Neutrophil (primary cell): ENCODE measurements at regions not wholly inside any gene's neighbourhood (a gene's known extent, or its start where the extent isn't known, plus 50 kb on each side); places are given as distances from the start of the nearest gene placed in this dataset.

Experiments used
- H3K27ac ChIP-seq: fragments of 200-600 bp; sonication (generic); 2 replicates; pipeline ENCODE4 v1.5.1; 2016; ENCODE audit warnings: mild to moderate bottlenecking, moderate library complexity
- H3K27me3 ChIP-seq: fragments of 200-600 bp; sonication (generic); 2 replicates; pipeline ENCODE4 v1.6.0; 2016; ENCODE audit warnings: mild to moderate bottlenecking
- H3K36me3 ChIP-seq: fragments of 200-600 bp; sonication (generic); 2 replicates; pipeline ENCODE4 v1.5.1; 2017
- H3K4me1 ChIP-seq, 2 experiments: fragments of 200-600 bp in 1 of 2; sonication (generic) in 1 of 2; 1 replicate in 1 of 2; 2 replicates in 1 of 2; pipeline versions ENCODE4 v1.5.1 to v1.6.1; 2013 to 2016; ENCODE audit warnings: low read depth in 1 of 2, low read length in 1 of 2, mild to moderate bottlenecking in 1 of 2, moderate library complexity in 1 of 2; ENCODE audit not compliant: control insufficient read depth in 1 of 2, insufficient read depth in 1 of 2
- H3K4me3 ChIP-seq, 2 experiments: fragments of 200-600 bp in 1 of 2; sonication (generic) in 1 of 2; 1 replicate in 1 of 2; 2 replicates in 1 of 2; pipeline ENCODE4 v1.5.1; 2013 to 2016; ENCODE audit warnings: low read depth in 1 of 2, low read length in 1 of 2, mild to moderate bottlenecking in 1 of 2, moderate library complexity in 1 of 2
- H3K9me3 ChIP-seq: fragments of 200-600 bp; sonication (generic); 2 replicates; pipeline ENCODE4 v1.5.1; 2016
- CTCF ChIP-seq: fragments of 200-600 bp; sonication (generic); IDR thresholded peaks from 2 replicates; pipeline ENCODE4 v1.5.1; 2016; ENCODE audit warnings: antibody characterized with exemption

- Histone ChIP-seq H3K9me3 (no peaks in the 10 kb centered on the region), H3K27ac (no peak overlapping the region), H3K36me3 (no peaks in the 10 kb centered on the region), H3K4me1 (no peaks in the 10 kb centered on the region), H3K4me3 (no peak overlapping the region), H3K27me3 (no peaks in the 10 kb centered on the region)
- no peak for TF ChIP-seq CTCF
Observed at GRCh38 chr21:16363518-16363917, 633.7 kb downstream of the USP25 start.

GRCh38 chr21:16366207-16366606 is 636.4 kb downstream of the USP25 start:
- H3K27me3 ChIP-seq: no peaks in the 10 kb centered on the region
- TF ChIP-seq CTCF: no peak

DNA sequence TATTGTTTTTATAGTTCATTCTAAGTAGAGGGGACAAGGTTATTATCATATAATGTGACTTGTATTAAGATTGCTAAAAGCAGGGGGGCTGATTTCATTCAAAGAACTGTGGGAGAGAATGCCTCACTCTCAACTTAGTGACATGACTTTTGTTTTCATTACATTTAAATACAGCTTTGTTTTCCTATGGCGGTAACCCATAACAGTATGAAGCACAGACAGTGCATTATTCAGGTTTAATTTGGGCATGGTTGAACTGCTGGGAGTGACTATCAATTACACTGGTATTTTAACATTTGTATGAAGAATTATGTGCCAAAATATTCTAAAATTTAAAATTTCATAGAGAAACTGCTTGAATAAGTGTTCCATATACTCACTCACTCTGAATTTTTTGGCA is 637.3 kb downstream of the USP25 start:
- no peaks in the 10 kb centered on the region for H3K27me3 ChIP-seq
- no peak for TF ChIP-seq CTCF
- H3K9me3 ChIP-seq: no peaks in the 10 kb centered on the region

More at GRCh38 chr21:16366207-16366606, 636.4 kb downstream of the USP25 start:
- Histone ChIP-seq H3K36me3 (no peaks in the 10 kb centered on the region), H3K9me3 (no peaks in the 10 kb centered on the region), H3K4me1 (no peaks in the 10 kb centered on the region), H3K4me3 (no peak overlapping the region), H3K27ac (no peak overlapping the region)

GRCh38 chr21:16370186-16370585 is 640.4 kb downstream of the USP25 start:
- TF ChIP-seq CTCF: no peak

More for the DNA sequence above, 637.3 kb downstream of the USP25 start:
- Histone ChIP-seq H3K36me3 (no peaks in the 10 kb centered on the region), H3K4me1 (no peaks in the 10 kb centered on the region), H3K27ac (no peak overlapping the region), H3K4me3 (no peak overlapping the region)

GRCh38 chr21:16372586-16372985 is 642.8 kb downstream of the USP25 start:
- Histone ChIP-seq H3K27ac (no peak overlapping the region), H3K9me3 (no peaks in the 10 kb centered on the region)
- TF ChIP-seq CTCF: no peak

More at GRCh38 chr21:16370186-16370585, 640.4 kb downstream of the USP25 start:
- Histone ChIP-seq H3K4me1 (no peaks in the 10 kb centered on the region), H3K27ac (no peak overlapping the region), H3K9me3 (no peaks in the 10 kb centered on the region), H3K4me3 (no peak overlapping the region), H3K36me3 (no peaks in the 10 kb centered on the region), H3K27me3 (no peaks in the 10 kb centered on the region)

GRCh38 chr21:16376673-16377072 is 646.9 kb downstream of the USP25 start:
- TF ChIP-seq CTCF: no peak
- H3K4me1 ChIP-seq: no peaks in the 10 kb centered on the region
- H3K36me3 ChIP-seq: no peaks in the 10 kb centered on the region
- H3K27ac ChIP-seq: no peak overlapping the region
- no peak overlapping the region for H3K4me3 ChIP-seq
- H3K27me3 ChIP-seq: no peaks in the 10 kb centered on the region
- H3K9me3 ChIP-seq: no peaks in the 10 kb centered on the region

More at GRCh38 chr21:16372586-16372985, 642.8 kb downstream of the USP25 start:
- no peaks in the 10 kb centered on the region for H3K36me3 ChIP-seq
- H3K4me3 ChIP-seq: no peak overlapping the region
- no peaks in the 10 kb centered on the region for H3K4me1 ChIP-seq
- H3K27me3 ChIP-seq: no peaks in the 10 kb centered on the region
